T-helper 2 cell treated with Interferon-gamma antibody and Interleukin-4, amounts not matched to agents 5 μg/mL and 100 μg/mL, for 36 hours (primary cell): ENCODE measurements at regions not wholly inside any gene's neighbourhood (a gene's known extent, or its start where the extent isn't known, plus 50 kb on each side); places are given as distances from the start of the nearest gene placed in this dataset.

ENCODE experiments used
- DNase-seq: peaks from one replicate; pipeline ENCODE4 v3.0.0; 2021; ENCODE audit warnings: low spot score
- H3K27ac Mint-ChIP-seq: one replicate; pipeline ENCODE4 v1.8.0; 2021; ENCODE audit warnings: mild to moderate bottlenecking, mixed read lengths
- H3K27me3 Mint-ChIP-seq: one replicate; pipeline ENCODE4 v1.8.0; 2021; ENCODE audit warnings: low read depth, mixed read lengths
- H3K36me3 Mint-ChIP-seq: one replicate; pipeline ENCODE4 v1.8.0; 2021; ENCODE audit warnings: low read depth, mixed read lengths
- H3K4me1 Mint-ChIP-seq: one replicate; pipeline ENCODE4 v1.8.0; 2021; ENCODE audit warnings: low read depth, mixed read lengths
- H3K4me3 Mint-ChIP-seq: one replicate; pipeline ENCODE4 v1.8.0; 2022; ENCODE audit warnings: mild to moderate bottlenecking, moderate library complexity, mixed read lengths
- H3K9me3 Mint-ChIP-seq: one replicate; pipeline ENCODE4 v1.8.0; 2021; ENCODE audit warnings: mixed read lengths

DNA sequence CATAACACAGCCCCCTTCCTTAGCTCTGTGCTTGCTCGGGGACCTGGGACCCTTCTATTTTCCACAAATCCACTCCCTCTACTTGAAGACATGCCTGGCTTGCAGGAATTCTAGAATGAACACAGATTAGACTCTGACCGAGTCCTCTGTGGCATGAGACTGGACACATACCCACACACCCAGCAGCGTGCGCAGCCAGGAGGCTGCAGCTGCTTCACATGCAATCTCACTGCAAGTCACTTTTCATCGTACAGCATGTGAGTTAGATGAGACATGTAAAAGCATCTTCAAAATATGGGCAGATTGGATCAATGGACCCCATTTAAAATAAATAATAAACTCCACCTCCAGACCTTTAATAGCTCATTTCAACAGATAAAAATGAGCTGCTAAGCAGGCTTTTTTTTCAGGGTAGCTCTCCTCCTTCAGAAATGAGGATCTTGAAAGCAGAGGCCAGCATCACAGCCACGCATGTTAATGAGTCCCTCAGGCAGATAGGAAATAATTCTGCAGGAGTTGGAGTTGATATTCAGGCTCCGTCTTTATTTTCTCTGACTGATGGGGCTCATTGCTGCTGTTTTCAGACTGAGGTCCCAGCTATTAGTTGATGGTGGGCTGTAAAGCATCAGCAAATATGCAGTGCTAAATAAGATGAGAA lies 215.1 kb upstream of the GGTLC1 start:
- H3K36me3 Mint-ChIP-seq, result no peaks in the 10 kb centered on the region
- H3K27ac Mint-ChIP-seq, result no peak overlapping the region
- no peak for DNase-seq
- H3K27me3 Mint-ChIP-seq, result no peaks in the 10 kb centered on the region
- no peak overlapping the region for H3K4me3 Mint-ChIP-seq
- H3K9me3 Mint-ChIP-seq, result peaks cover 12% of the 10 kb centered on the region
- peaks cover 2% of the 10 kb centered on the region for H3K4me1 Mint-ChIP-seq

DNA sequence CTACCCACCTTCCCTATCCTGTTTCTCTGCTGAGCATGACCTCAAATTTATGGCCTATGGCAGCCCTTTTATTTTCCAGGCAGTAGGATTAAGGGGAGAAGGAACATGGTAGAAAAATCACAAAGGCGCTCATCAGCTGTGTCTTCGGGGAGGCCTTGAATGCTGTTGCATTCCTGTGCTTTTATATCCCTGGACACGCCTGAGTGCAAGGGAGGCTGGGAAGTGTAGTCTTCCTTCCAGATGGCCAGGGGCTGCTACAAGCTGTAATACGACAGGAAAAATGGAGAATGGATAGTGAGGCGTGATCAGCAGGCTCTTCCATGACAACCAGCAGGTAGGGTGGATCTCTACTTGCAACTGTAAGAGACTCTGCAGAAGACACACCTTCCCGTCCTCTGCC lies 210.9 kb upstream of the GGTLC1 start:
- DNase-seq, result no peak
- H3K36me3 Mint-ChIP-seq, result no peaks in the 10 kb centered on the region
- no peaks in the 10 kb centered on the region for H3K27me3 Mint-ChIP-seq
- no peak overlapping the region for H3K4me3 Mint-ChIP-seq
- H3K9me3 Mint-ChIP-seq, result no peaks in the 10 kb centered on the region
- no peak overlapping the region for H3K27ac Mint-ChIP-seq
- H3K4me1 Mint-ChIP-seq, result no peaks in the 10 kb centered on the region

DNA sequence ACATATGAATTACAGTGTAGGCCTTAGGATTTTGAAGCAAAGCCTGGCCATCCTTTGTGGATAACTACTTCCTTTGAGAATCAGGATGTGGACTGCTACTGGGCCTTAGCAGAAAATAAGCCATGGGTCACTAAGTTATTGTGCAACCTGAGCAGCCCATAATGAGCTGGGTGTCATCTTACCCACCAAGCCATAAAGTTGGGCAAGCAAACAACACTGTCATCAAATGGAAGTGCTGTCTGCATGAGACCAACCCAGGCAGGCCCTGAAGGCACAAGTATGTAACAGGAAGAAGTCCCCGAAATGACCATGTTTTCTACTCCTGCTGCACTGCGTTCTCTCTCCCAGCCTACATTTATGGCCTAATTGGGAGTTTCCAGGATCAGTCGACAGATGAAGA lies 205.6 kb upstream of the GGTLC1 start:
- no peak for DNase-seq
- Mint-ChIP-seq H3K27me3 (no peaks in the 10 kb centered on the region), H3K9me3 (no peaks in the 10 kb centered on the region), H3K27ac (no peak overlapping the region), H3K4me3 (no peak overlapping the region), H3K36me3 (no peaks in the 10 kb centered on the region), H3K4me1 (no peaks in the 10 kb centered on the region)

DNA sequence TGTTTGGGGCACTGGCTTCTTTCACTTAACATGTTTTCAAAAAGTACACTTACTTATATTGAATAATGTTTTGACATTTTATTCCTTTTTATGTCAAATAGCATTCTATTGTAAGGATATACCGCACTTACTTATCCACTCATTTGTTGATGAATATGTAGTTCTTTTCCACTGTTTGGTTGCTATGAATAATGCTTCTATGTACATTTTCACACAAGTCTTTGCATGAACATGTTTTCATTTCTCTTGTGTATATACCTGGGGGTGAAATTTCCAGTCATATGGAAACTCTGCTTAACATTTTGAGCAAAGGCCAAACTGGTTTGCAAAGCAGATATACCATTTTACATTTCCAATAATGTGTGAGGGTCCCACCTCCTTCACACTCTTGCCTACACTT lies 202.3 kb upstream of the GGTLC1 start:
- Mint-ChIP-seq H3K4me1 (no peaks in the 10 kb centered on the region), H3K27ac (no peak overlapping the region), H3K9me3 (no peaks in the 10 kb centered on the region), H3K4me3 (no peak overlapping the region), H3K36me3 (no peaks in the 10 kb centered on the region), H3K27me3 (no peaks in the 10 kb centered on the region)
- no peak for DNase-seq

DNA sequence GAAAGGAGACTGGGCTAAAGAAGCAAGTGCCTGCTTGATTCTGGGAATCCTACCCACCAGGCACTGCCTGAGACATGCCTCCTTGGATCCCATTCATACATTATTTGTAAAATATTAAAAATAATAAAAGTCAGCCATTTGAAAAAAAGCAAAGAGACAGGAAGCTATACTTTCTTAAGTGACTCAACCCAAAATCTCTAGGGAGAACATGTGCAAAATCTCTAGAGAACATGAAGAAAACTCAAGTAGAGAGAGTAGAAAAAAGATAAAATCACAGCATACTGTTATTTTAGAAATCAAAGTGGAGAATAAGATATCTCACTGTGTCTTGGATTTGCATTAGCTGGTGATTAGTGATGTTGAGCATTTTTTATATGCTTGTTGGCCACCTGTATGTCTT lies 197.2 kb upstream of the GGTLC1 start:
- no peak for DNase-seq
- Mint-ChIP-seq H3K27ac (no peak overlapping the region), H3K4me3 (no peak overlapping the region), H3K4me1 (no peaks in the 10 kb centered on the region), H3K27me3 (no peaks in the 10 kb centered on the region), H3K9me3 (no peaks in the 10 kb centered on the region), H3K36me3 (no peaks in the 10 kb centered on the region)

DNA sequence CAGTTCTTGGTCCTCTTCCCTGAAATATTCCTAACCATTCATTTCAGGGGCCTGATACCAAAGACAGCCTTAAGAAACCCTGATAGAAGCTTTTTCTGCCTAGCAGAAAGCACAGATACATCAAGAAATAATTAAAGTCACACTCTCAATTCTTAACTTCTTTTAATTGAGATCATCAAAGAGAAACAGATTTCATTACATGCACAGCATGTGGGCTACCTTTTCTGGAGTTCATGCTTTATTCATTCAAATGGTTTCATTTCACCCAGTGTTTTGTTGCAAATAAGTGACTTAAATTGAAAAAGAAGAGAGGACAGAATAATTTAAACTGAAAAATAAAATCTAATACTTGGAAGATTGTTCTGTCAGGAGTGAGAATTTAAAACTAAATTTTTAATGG lies 192.6 kb upstream of the GGTLC1 start:
- Mint-ChIP-seq H3K4me1 (no peaks in the 10 kb centered on the region), H3K36me3 (no peaks in the 10 kb centered on the region), H3K27me3 (peaks cover 15% of the 10 kb centered on the region), H3K4me3 (no peak overlapping the region), H3K9me3 (no peaks in the 10 kb centered on the region), H3K27ac (no peak overlapping the region)
- DNase-seq, result no peak

DNA sequence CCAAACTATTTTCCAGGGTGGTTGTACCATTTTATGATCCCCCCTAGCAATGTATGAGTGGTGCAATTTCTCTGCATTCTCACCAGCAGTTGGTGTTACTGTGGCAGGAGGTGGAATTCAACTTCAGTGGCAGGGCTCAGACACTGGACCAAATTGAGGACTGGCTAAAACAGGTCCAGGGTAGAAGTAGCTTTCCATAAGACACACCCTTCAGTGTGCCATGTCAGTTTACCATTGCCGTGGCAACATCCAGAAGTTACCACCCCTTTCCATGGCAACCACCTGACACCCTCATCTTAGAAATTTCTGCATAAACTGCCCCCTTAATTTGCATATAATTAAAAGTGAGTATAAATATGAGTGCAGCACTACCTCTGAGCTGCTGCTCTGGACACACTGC lies 180.7 kb upstream of the GGTLC1 start:
- Mint-ChIP-seq H3K27ac (no peak overlapping the region), H3K4me1 (no peaks in the 10 kb centered on the region), H3K4me3 (no peak overlapping the region), H3K27me3 (peaks cover 33% of the 10 kb centered on the region), H3K36me3 (no peaks in the 10 kb centered on the region), H3K9me3 (peaks cover 19% of the 10 kb centered on the region)
- DNase-seq, result no peak

DNA sequence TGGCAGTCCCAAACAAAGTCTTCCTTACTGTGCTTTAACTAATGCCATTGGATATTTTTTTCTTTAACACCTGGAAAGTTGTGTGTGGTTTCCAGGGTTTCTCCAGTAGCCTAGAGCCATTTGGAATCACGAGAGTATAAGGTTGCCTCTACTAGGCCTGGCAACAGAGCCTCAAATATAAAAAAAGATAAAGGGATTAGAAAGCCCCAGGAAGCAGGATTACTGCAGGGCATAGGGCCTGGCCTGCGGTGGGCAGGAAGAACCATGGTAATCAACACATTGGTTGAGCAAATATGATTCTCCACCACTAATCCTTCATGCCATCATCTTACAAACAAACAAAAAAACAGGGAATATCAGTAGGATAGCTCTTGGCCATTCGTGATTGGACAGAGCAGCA lies 177.8 kb upstream of the GGTLC1 start:
- Mint-ChIP-seq H3K4me3 (no peak overlapping the region), H3K4me1 (peaks cover 2% of the 10 kb centered on the region), H3K36me3 (no peaks in the 10 kb centered on the region), H3K9me3 (no peaks in the 10 kb centered on the region), H3K27me3 (peaks cover 13% of the 10 kb centered on the region), H3K27ac (no peak overlapping the region)
- DNase-seq, result no peak

DNA sequence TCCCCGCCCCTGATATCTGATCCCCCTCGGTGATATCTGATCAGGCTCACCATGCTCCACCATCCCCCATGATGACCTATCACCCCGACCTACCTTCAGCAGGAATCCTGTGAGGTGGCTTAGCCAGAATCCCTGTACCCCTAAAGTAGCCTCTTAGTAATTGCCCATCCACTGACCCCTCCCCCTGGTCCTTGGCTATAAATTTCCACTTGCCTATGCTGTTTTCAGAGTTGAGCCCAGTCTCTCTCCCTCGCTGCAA lies 177.5 kb upstream of the GGTLC1 start:
- no peak for DNase-seq
- H3K27ac Mint-ChIP-seq, result no peak overlapping the region
- H3K4me3 Mint-ChIP-seq, result no peak overlapping the region
- peaks cover 10% of the 10 kb centered on the region for H3K27me3 Mint-ChIP-seq
- H3K4me1 Mint-ChIP-seq, result peaks cover 2% of the 10 kb centered on the region
- no peaks in the 10 kb centered on the region for H3K36me3 Mint-ChIP-seq
- no peaks in the 10 kb centered on the region for H3K9me3 Mint-ChIP-seq

DNA sequence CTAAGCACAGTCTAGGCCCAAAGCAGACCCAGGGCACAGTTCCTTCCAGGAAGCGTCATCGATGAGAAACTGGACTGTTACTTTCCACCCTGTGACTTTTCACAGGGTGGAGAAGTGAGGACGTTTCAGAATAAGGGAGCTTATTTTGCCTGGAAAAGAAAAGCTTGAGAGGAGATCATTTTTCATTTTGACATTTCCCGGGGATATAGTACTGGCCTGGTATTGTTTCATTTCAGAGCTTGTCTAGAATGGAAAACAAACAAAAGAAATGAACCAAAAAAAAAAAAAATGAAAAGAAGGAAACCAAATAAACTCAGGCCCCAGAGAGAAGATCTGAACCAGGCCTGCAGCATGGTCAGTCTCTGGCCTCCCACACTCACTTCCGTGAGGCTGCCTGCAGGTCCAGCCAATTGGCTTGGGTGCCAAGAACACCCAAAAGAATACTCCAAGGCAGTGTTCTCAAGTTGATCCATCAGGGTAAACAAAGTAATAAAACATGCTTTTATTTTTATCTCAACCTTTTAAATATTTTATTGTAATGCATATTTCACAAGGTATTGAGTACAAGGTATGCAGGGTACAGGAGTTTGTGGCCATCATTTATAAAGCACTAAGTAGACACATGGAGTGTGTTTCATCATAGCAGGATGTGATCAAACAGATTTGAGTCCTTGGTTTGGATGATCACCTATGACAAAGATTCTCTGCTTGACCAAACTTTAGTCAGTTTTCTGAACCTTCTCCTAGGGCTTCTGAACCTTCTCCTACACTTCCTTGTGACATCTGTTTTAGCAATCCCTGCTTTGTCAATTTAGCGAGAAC lies 176.9 kb upstream of the GGTLC1 start:
- H3K4me3 Mint-ChIP-seq, result no peak overlapping the region
- DNase-seq, result no peak
- no peaks in the 10 kb centered on the region for H3K9me3 Mint-ChIP-seq
- peaks cover 2% of the 10 kb centered on the region for H3K4me1 Mint-ChIP-seq
- peaks cover 6% of the 10 kb centered on the region for H3K27me3 Mint-ChIP-seq
- H3K36me3 Mint-ChIP-seq, result no peaks in the 10 kb centered on the region
- no peak overlapping the region for H3K27ac Mint-ChIP-seq

DNA sequence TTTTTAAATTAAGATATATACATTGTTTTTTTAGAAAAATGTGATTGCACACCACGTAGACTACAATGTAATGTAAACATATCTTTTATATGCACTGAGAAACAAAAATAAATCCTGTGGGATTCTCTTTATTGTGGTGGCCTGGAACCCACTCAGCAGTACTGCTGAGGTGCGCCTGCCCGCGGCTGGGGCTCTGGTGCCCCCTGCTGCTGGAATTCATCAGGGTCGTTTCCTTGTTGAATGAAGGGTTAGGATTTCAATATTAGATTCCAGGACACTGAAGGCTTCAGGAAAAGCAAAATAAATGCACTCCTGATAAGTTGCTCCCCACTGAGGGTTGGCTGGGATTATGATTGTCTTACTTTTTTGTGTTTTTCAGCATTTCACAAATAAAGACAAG lies 175.8 kb upstream of the GGTLC1 start:
- DNase-seq, result no peak
- Mint-ChIP-seq H3K36me3 (no peaks in the 10 kb centered on the region), H3K4me3 (no peak overlapping the region), H3K9me3 (no peaks in the 10 kb centered on the region), H3K4me1 (peaks cover 2% of the 10 kb centered on the region), H3K27me3 (no peaks in the 10 kb centered on the region), H3K27ac (no peak overlapping the region)

DNA sequence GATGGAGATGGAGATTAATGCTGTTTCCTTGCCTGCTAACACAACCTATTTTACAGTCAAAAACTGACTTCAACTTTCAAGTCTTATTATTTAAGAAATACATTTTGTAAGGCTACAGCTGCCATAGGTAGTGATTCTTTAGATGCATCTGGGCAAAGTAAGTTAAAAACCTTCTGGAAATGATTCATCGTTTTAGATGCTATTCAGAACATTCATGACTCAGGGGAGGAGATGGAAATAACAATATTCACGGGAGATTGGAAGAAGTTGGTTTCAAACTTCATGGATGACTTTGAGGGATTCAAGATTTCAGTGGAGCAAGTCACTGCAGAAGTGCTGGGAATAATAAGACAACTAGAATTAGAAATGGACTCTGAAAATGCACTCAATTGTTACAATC lies 174.9 kb upstream of the GGTLC1 start:
- no peak for DNase-seq
- Mint-ChIP-seq H3K9me3 (no peaks in the 10 kb centered on the region), H3K27ac (no peak overlapping the region), H3K27me3 (no peaks in the 10 kb centered on the region), H3K4me1 (peaks cover 2% of the 10 kb centered on the region), H3K4me3 (no peak overlapping the region), H3K36me3 (no peaks in the 10 kb centered on the region)

DNA sequence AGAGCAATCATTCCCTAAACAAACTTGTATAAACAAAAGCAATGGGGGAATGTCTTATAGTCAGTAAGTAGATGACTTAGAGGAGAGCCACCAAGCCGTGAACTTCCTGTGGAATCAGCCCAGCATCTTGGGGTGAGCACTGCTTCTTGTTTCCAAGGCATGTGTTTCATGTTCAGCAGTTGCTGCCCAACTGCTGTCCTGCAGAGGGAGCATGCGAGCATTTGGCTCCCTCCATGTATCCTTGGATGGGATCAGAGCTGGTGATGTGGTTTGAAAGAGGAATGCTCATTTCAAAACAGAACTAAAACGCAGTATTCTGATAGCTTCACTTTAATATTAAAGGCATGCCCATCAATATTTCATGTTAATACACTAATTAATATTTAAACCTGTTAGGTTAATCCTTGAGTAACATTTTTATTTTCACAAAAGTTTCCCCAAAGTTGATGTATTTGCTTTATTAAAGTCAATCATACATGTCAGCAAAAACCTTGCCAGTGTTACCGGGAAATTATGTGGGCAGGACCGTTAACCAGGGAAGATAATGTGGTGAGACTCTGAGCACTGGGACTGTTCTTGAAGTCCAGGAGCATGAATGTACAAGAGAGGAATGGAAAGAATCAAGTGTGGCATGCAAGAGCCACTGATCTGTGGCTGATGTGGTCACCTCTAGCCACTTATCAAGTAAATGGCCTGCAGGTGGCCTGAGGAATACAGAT lies 172.1 kb upstream of the GGTLC1 start:
- Mint-ChIP-seq H3K27ac (no peak overlapping the region), H3K9me3 (no peaks in the 10 kb centered on the region), H3K36me3 (no peaks in the 10 kb centered on the region), H3K4me1 (peaks cover 6% of the 10 kb centered on the region), H3K4me3 (no peak overlapping the region), H3K27me3 (no peaks in the 10 kb centered on the region)
- DNase-seq, result no peak

DNA sequence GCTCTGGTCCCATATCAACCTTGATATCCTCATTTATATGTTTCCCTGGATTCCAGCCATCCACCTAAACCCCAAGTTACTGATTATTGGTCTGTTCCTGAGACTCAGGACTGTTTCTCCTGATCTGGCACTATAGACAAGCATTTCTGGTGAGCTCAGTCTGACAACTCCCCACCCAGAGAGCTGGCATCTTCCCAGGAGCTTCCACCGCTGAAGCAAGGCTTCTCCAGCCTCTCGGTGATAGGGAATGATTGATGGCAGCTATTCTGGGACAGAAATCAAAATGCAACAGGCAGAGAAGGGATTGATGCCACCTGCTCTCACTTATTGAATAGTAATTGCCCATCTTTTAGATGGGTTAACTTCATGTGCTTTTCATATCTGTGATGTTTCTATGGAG lies 169.7 kb upstream of the GGTLC1 start:
- H3K4me3 Mint-ChIP-seq, result no peak overlapping the region
- peaks cover 4% of the 10 kb centered on the region for H3K4me1 Mint-ChIP-seq
- H3K9me3 Mint-ChIP-seq, result no peaks in the 10 kb centered on the region
- no peaks in the 10 kb centered on the region for H3K36me3 Mint-ChIP-seq
- DNase-seq, result no peak
- peaks cover 15% of the 10 kb centered on the region for H3K27me3 Mint-ChIP-seq
- H3K27ac Mint-ChIP-seq, result no peak overlapping the region
